Gastrocnemius medialis (tissue), 4 donors: ENCODE measurements at regions not wholly inside any gene's neighbourhood (a gene's known extent, or its start where the extent isn't known, plus 50 kb on each side); places are given as distances from the start of the nearest gene placed in this dataset.

Experiments used
- POLR2A ChIP-seq, 2 donors: fragments of 450-650 bp; IDR thresholded peaks; one replicate each; pipeline ENCODE4 v1.6.1; 2017; ENCODE audit warnings: antibody characterized with exemption in 2 of 2, mild to moderate bottlenecking in 2 of 2, moderate library complexity in 2 of 2
- TF ChIP-seq, protein P1 (sequence below), 5 experiments: fragments of 450-650 bp in 3 of 5; fragments of 200-600 bp in 2 of 5; sonication (generic) in 2 of 5; IDR thresholded peaks in 4 of 5; conservative IDR thresholded peaks in 1 of 5; 1 replicate in 4 of 5; 2 replicates in 1 of 5; pipeline ENCODE4 v1.5.1; 2016 to 2019; ENCODE audit warnings: antibody characterized with exemption in 5 of 5, mild to moderate bottlenecking in 3 of 5, moderate library complexity in 3 of 5

GRCh38 chr22:49053578-49053977 lies 774.1 kb downstream of the BRD1 start:
- no peak for TF ChIP-seq POLR2A (IDR thresholded peaks at IDR 0.05)
- TF ChIP-seq, protein P1, sequence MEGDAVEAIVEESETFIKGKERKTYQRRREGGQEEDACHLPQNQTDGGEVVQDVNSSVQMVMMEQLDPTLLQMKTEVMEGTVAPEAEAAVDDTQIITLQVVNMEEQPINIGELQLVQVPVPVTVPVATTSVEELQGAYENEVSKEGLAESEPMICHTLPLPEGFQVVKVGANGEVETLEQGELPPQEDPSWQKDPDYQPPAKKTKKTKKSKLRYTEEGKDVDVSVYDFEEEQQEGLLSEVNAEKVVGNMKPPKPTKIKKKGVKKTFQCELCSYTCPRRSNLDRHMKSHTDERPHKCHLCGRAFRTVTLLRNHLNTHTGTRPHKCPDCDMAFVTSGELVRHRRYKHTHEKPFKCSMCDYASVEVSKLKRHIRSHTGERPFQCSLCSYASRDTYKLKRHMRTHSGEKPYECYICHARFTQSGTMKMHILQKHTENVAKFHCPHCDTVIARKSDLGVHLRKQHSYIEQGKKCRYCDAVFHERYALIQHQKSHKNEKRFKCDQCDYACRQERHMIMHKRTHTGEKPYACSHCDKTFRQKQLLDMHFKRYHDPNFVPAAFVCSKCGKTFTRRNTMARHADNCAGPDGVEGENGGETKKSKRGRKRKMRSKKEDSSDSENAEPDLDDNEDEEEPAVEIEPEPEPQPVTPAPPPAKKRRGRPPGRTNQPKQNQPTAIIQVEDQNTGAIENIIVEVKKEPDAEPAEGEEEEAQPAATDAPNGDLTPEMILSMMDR (IDR thresholded peaks at IDR 0.05 in 4 of 5, conservative IDR thresholded peaks at IDR 0.05 in 1 of 5), result no peak
